ENCODE measurements at regions not wholly inside any gene's neighbourhood (a gene's known extent, or its start where the extent isn't known, plus 50 kb on each side); places are given as distances from the start of the nearest gene placed in this dataset.

DNA sequence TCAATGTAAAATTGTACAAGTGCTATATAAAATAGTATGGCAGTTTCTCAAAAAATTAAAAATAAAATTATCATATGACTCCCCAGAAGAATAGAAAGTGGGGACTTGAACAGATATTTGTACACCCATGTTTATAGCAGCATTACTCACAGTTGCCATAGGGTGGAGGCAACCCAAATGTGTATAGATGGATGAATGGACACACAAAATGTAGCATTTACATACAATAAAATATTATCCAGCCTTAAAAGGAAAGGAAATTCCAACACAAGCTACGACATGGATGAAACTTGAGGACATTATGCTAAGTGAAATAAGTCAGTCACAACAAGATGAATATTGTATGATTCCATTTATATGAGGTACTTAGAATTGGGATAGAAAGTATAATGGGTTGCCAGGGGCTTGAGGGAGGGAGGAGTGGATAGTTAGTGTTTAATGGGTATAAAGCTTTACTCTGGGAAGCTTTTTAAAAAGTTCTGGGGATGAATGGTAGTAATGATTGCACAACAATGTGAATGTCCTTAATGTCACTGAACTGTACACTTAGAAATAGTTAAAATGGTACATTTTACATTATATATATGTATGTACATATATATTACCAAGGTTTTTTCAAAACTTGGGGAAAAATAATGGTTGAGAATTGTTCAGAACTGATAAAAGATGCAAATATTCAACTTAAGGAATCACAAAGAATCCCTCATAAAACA lies 53.0 kb upstream of the ADORA3 start:
- intact Hi-C loops (cut with DNase I) = no loop called here
- ATAC-seq = no peak
- no peaks in the 10 kb centered on the region for H3K27me3 ChIP-seq (ENCODE audit: control insufficient read depth, insufficient read depth)
- 85% methylated on average over 1 of the region's 1 CpG for WGBS
- no peak overlapping the region for H3K27ac ChIP-seq (ENCODE audit: low read length)
- H3K4me3 ChIP-seq (ENCODE audit: low read length) = no peak overlapping the region
- H3K4me1 ChIP-seq (ENCODE audit: control insufficient read depth, insufficient read depth, low read length) = peaks cover 3% of the 10 kb centered on the region
- H3K9me3 ChIP-seq (ENCODE audit: control insufficient read depth, low read length) = no peaks in the 10 kb centered on the region
- DNase-seq = no peak

DNA sequence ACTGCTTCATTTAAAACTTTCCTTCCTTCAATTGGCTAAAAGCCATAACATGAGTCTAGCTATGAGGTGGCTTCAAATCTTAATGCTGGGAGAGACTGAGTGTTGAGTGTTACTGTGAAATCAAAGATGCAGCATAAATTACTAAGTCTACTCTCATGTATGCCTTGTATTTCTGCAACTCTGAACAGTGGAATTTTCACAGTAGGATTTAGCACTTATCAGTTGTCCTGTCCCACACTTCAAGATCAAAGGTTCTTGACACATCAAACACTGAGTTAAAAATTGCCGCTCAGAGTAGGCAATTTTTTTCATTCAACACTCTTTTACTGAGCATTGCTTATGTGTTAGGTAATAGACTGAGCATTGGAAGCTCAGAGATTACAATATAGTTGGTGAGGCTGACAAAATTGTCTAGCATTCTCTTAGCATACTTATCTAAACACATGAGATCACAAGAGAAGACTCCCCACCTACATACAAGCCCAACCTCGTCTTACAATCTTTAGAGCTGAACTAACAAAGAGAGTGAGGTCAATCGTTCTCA lies 56.4 kb upstream of the ADORA3 start:
- peak in 1 of 2 donors; percentile 37 for ATAC-seq
- Histone ChIP-seq H3K9me3 (ENCODE audit: control insufficient read depth, low read length) (no peaks in the 10 kb centered on the region), H3K4me3 (ENCODE audit: low read length) (no peak overlapping the region), H3K27ac (ENCODE audit: low read length) (no peak overlapping the region), H3K4me1 (ENCODE audit: control insufficient read depth, insufficient read depth, low read length) (peaks cover 3% of the 10 kb centered on the region), H3K27me3 (ENCODE audit: control insufficient read depth, insufficient read depth) (no peaks in the 10 kb centered on the region)
- intact Hi-C loops (cut with DNase I) = no loop called here
- no peak for DNase-seq
- WGBS = 38% methylated on average over 3 of the region's 3 CpGs

DNA sequence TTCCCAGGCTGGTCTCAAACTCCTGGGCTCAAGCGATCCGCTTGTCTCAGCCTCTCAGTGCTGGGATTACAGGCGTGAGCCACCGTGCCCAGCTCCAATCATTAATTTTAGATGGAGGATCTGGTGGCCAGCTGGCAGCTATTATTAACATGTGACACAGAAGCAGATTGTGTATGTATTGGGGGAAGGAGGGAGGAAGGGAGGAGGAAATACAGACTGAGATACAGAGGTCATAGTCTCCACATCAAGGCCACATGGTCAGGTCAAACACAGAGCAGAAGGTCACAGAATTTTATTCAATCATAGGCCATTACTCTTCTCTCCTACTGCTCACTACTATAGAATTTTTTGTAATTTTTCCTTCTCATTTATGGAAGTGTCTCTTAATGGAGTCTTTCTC lies 57.9 kb upstream of the ADORA3 start:
- peak in 1 of 2 donors; percentile 44 for ATAC-seq
- Histone ChIP-seq H3K27ac (ENCODE audit: low read length) (no peak overlapping the region), H3K4me3 (ENCODE audit: low read length) (no peak overlapping the region), H3K9me3 (ENCODE audit: control insufficient read depth, low read length) (no peaks in the 10 kb centered on the region), H3K27me3 (ENCODE audit: control insufficient read depth, insufficient read depth) (no peaks in the 10 kb centered on the region), H3K4me1 (ENCODE audit: control insufficient read depth, insufficient read depth, low read length) (peaks cover 3% of the 10 kb centered on the region)
- WGBS = 64% methylated on average over 4 of the region's 4 CpGs
- intact Hi-C loops (cut with DNase I) = no loop called here
- DNase-seq = no peak

- DNase-seq (no peak), ATAC-seq (no peak)
- intact Hi-C loops (cut with DNase I) = no loop called here
- Histone ChIP-seq H3K4me1 (ENCODE audit: control insufficient read depth, insufficient read depth, low read length) (peaks cover 3% of the 10 kb centered on the region), H3K9me3 (ENCODE audit: control insufficient read depth, low read length) (no peaks in the 10 kb centered on the region), H3K27me3 (ENCODE audit: control insufficient read depth, insufficient read depth) (no peaks in the 10 kb centered on the region), H3K27ac (ENCODE audit: low read length) (peak overlapping the region; percentile 27), H3K4me3 (ENCODE audit: low read length) (no peak overlapping the region)
- 46% methylated on average over 2 of the region's 2 CpGs for WGBS
Observed at GRCh38 chr1:111563619-111564018, 56.0 kb upstream of the RAP1A start.

DNA sequence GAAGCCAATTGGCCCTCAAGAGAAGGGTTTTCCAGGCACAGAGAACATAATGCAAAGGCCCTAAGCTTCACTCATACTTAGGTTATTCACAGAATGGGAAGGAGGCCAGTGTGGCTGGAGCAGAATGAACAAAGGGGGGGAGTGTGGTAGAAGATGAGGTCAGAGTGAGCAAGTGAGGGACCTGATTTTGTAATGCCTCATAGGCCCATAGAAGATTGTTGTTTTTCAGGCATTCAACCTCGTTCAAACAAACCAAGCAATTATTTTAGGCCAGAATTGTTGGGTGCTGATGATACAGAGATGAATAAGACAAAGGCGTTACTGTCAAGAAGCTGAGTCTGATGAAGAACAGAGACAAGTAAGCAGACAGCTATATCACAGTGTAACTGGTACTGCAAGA lies 54.5 kb upstream of the RAP1A start:
- peak in 1 of 2 donors; percentile 50 for ATAC-seq
- Histone ChIP-seq H3K27ac (ENCODE audit: low read length) (no peak overlapping the region), H3K27me3 (ENCODE audit: control insufficient read depth, insufficient read depth) (no peaks in the 10 kb centered on the region), H3K4me1 (ENCODE audit: control insufficient read depth, insufficient read depth, low read length) (peaks cover 3% of the 10 kb centered on the region), H3K4me3 (ENCODE audit: low read length) (no peak overlapping the region), H3K9me3 (ENCODE audit: control insufficient read depth, low read length) (no peaks in the 10 kb centered on the region)
- 67% methylated on average over 2 of the region's 2 CpGs for WGBS
- peak in 1 of 3 donors; percentile 23 for DNase-seq
- intact Hi-C loops (cut with DNase I) = no loop called here

DNA sequence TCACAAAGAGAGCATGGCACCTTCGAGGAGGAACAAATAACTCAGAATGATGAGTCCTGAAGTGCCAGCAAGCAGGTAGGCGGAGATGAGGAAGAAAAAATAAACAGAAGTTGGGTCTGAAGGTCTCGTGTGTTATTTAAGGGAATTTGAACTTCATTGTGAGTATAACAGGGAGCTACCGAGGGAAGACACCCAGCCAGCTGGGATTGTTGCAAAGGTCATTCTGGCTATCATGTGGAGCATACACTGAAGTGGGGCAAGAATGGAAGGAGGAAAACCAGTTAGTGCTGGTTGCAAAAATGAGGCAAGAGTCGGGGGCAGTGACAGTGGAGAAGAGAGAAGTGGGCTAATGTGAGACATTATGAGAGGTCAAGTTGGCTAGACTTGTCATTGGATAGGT lies 53.6 kb upstream of the RAP1A start:
- Histone ChIP-seq H3K4me3 (ENCODE audit: low read length) (no peak overlapping the region), H3K9me3 (ENCODE audit: control insufficient read depth, low read length) (no peaks in the 10 kb centered on the region), H3K27me3 (ENCODE audit: control insufficient read depth, insufficient read depth) (no peaks in the 10 kb centered on the region), H3K27ac (ENCODE audit: low read length) (no peak overlapping the region), H3K4me1 (ENCODE audit: control insufficient read depth, insufficient read depth, low read length) (peaks cover 3% of the 10 kb centered on the region)
- ATAC-seq (no peak), DNase-seq (no peak)
- WGBS = 90% methylated on average over 5 of the region's 5 CpGs
- intact Hi-C loops (cut with DNase I) = no loop called here

DNA sequence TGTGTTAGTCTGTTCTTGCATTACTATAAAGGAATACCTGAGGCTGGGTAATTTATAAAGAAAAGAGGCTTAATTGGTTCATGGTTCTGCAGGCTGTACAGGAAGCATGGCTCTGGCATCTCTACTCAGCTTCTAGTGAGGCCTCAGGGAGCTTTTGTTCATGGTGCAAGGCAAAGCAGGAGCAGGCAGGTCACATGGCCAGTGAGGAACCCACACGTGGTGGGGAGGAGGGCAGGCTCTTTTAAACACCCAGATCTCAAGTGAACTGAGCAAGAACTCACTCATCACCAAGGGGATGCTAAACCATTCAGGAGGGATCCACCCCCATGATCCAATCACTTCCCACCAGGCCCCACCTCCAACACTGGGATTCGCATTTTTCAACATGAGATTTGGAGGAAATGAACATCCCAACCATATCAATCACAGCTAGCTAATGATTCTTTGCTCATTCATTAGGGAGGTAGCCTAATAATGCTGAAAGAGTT lies 51.4 kb upstream of the RAP1A start:
- 70% methylated on average over 2 of the region's 2 CpGs for WGBS
- intact Hi-C loops (cut with DNase I) = no loop called here
- DNase-seq = no peak
- Histone ChIP-seq H3K4me1 (ENCODE audit: control insufficient read depth, insufficient read depth, low read length) (peaks cover 6% of the 10 kb centered on the region), H3K27me3 (ENCODE audit: control insufficient read depth, insufficient read depth) (no peaks in the 10 kb centered on the region), H3K4me3 (ENCODE audit: low read length) (no peak overlapping the region), H3K9me3 (ENCODE audit: control insufficient read depth, low read length) (no peaks in the 10 kb centered on the region), H3K27ac (ENCODE audit: low read length) (no peak overlapping the region)
- ATAC-seq = no peak
